HG02763 (cell line): ENCODE measurements at regions not wholly inside any gene's neighbourhood (a gene's known extent, or its start where the extent isn't known, plus 50 kb on each side); places are given as distances from the start of the nearest gene placed in this dataset.
"Not testable (repeated sequence)": the region's sequence is repeated elsewhere in the genome, so short reads cannot be mapped to it uniquely, and the experiment has no call there.

ENCODE experiments used
- ATAC-seq: cut with Tn5 transposase; IDR thresholded peaks from one replicate; pipeline ENCODE4 v1.9.1; 2021; ENCODE audit warnings: mild to moderate bottlenecking, moderate library complexity; ENCODE audit not compliant: unreplicated experiment

- ATAC-seq: no peak
Observed at GRCh38 chr6:81909981-81910900, 157.8 kb upstream of the TENT5A start.

GRCh38 chr6:81909162-81909561 lies 156.7 kb upstream of the TENT5A start:
- ATAC-seq: no peak

- peak; percentile 71 for ATAC-seq
Observed at GRCh38 chr6:81906709-81907204, 154.3 kb upstream of the TENT5A start.

- ATAC-seq: no peak
Observed at GRCh38 chr6:81906041-81906440, 153.6 kb upstream of the TENT5A start.

GRCh38 chr6:81901551-81901966 lies 149.1 kb upstream of the TENT5A start:
- ATAC-seq: no peak

GRCh38 chr6:81900616-81901015 lies 148.1 kb upstream of the TENT5A start:
- ATAC-seq: peak; percentile 86

GRCh38 chr6:81897793-81898192 lies 145.3 kb upstream of the TENT5A start:
- no peak for ATAC-seq

GRCh38 chr6:81896525-81897503 lies 144.3 kb upstream of the TENT5A start:
- ATAC-seq: no peak

GRCh38 chr6:81895511-81896185 lies 143.2 kb upstream of the TENT5A start:
- no peak for ATAC-seq

- no peak for ATAC-seq
Observed at GRCh38 chr6:81894788-81895271, 142.3 kb upstream of the TENT5A start.

GRCh38 chr6:81894306-81894705 lies 141.8 kb upstream of the TENT5A start:
- no peak for ATAC-seq

GRCh38 chr6:81892891-81893290 lies 140.4 kb upstream of the TENT5A start:
- ATAC-seq: no peak

GRCh38 chr6:81891874-81892273 lies 139.4 kb upstream of the TENT5A start:
- no peak for ATAC-seq

- ATAC-seq: no peak
Observed at GRCh38 chr6:81890846-81891245, 138.4 kb upstream of the TENT5A start.

- no peak for ATAC-seq
Observed at GRCh38 chr6:81889377-81890053, 137.0 kb upstream of the TENT5A start.

GRCh38 chr6:81886909-81887308 lies 134.4 kb upstream of the TENT5A start:
- ATAC-seq: not testable (repeated sequence)

- ATAC-seq: no peak
Observed at GRCh38 chr6:81886157-81886556, 133.7 kb upstream of the TENT5A start.

GRCh38 chr6:81881660-81882059 lies 129.2 kb upstream of the TENT5A start:
- ATAC-seq: no peak

GRCh38 chr6:81878479-81878878 lies 126.0 kb upstream of the TENT5A start:
- ATAC-seq: no peak

GRCh38 chr6:81876971-81877370 lies 124.5 kb upstream of the TENT5A start:
- no peak for ATAC-seq
